SK-MEL-5 (cell line): ENCODE measurements at regions not wholly inside any gene's neighbourhood (a gene's known extent, or its start where the extent isn't known, plus 50 kb on each side); places are given as distances from the start of the nearest gene placed in this dataset.

Experiments used
- DNase-seq: peaks from one replicate; pipeline ENCODE4 v3.0.0-alpha.2; 2016; ENCODE audit warnings: low read depth, low spot score
- in situ Hi-C: cut with HindIII; loops from 2 replicates; pipeline ENCODE4 v1.10.0; 2016; ENCODE audit warnings: low sequenced_read_pairs, high pct_unique_total_duplicates, low pct_unique_long_range_greater_than_20kb

GRCh38 chr11:20258376-20258895 is 98.2 kb upstream of the DBX1 start:
- no peak for DNase-seq
- in situ Hi-C loops: no loop called here

GRCh38 chr11:20256925-20257324 is 96.7 kb upstream of the DBX1 start:
- DNase-seq: no peak
- in situ Hi-C loops: no loop called here

GRCh38 chr11:20253796-20254195 is 93.5 kb upstream of the DBX1 start:
- DNase-seq: no peak

GRCh38 chr11:20251496-20251895 is 91.2 kb upstream of the DBX1 start:
- DNase-seq: no peak
- in situ Hi-C loops: no loop called here

More at GRCh38 chr11:20253796-20254195, 93.5 kb upstream of the DBX1 start:
- in situ Hi-C loops: no loop called here

GRCh38 chr11:20250644-20251247 is 90.5 kb upstream of the DBX1 start:
- no peak for DNase-seq
- in situ Hi-C loops: no loop called here

DNA sequence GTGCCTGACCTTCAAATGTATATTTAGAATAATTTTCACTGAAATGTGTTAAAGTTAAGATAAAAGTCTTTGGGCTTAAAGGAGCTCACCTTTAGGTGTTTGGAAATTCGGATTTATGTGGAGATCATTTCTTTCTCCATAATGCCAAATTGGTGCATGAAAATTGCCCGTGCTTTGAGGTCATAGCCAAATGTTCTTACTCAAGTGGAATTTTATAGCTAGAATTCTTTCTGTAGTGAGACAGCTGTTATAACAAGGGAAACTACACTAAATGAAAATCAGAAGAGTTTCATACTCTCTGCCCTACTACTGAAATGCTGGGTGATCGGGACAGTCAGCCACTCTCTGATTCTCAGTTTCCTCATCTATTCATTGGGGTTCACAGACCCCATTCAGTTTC is 89.5 kb upstream of the DBX1 start:
- in situ Hi-C loops: no loop called here

DNA sequence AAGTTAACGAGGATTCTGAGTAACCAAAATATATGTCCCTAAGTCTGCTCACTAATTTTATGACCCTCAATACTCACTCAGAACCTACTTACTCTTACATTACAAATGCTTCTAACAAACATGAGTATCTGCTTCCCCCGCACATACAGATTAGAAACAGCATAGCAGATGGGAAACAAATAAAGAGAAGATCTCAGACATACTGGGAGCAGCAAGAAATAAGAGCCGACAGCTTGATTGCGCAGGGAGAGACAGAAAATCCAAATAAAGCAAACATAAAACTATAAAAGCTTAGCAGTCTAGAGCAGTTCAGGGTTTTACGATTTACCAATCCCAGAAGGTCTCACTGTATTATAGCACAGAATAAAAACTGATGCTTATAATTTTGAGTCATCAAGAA is 89.1 kb upstream of the DBX1 start:
- DNase-seq: no peak
- in situ Hi-C loops: no loop called here

More for the DNA sequence above, 89.5 kb upstream of the DBX1 start:
- DNase-seq: no peak

GRCh38 chr11:20248871-20249270 is 88.6 kb upstream of the DBX1 start:
- in situ Hi-C loops: no loop called here
- no peak for DNase-seq

GRCh38 chr11:20248121-20248772 is 88.0 kb upstream of the DBX1 start:
- DNase-seq: no peak
- in situ Hi-C loops: no loop called here

GRCh38 chr11:20247591-20248007 is 87.3 kb upstream of the DBX1 start:
- no peak for DNase-seq
- in situ Hi-C loops: no loop called here

GRCh38 chr11:20243974-20244373 is 83.7 kb upstream of the DBX1 start:
- in situ Hi-C loops: no loop called here
- DNase-seq: peak; percentile 23

- DNase-seq: no peak
- in situ Hi-C loops: no loop called here
Measured at GRCh38 chr11:20238712-20239111, 78.4 kb upstream of the DBX1 start.

- in situ Hi-C loops: no loop called here
- no peak for DNase-seq
Measured at GRCh38 chr11:20235164-20235563, 74.9 kb upstream of the DBX1 start.

- in situ Hi-C loops: no loop called here
- no peak for DNase-seq
Measured at GRCh38 chr11:20227631-20228030, 67.4 kb upstream of the DBX1 start.

DNA sequence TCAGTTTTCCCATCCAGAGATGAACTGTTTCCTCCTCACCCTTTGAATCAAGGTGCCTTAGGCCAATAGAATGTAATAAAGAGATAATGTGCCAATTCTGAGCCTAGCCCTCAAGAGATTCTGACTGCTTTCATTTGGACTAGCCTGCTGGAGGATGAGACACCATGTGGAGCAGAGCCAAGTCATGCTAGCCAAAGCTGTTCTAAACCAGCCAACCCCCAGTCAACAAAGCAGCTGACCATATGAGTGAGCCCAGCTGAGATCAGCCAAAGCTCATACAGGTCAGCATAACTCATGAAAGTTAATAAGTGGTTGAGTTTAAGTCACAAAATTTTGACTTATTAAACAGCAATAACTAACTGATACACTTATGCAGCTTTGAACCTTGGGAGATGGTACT is 66.7 kb upstream of the DBX1 start:
- no peak for DNase-seq
- in situ Hi-C loops: no loop called here

GRCh38 chr11:20221566-20221965 is 61.3 kb upstream of the DBX1 start:
- in situ Hi-C loops: no loop called here

DNA sequence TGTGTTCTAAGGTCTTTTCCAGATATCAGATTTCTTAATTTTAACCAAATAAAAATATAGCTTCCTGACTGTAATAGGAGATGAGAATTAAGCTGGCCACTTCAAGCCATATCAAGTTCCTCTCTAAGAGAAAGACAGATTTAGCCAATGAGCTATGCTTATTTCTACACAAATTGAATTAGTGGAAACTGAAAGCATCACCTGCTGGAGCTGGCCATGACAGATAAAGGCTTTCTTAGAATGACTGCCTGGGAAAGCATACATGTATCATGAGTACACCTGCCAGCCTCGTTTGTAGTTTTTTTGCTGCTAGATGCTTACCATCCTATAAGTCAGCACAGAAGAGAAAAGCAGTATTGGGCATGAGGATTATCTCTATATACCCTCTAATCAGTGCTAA is 53.5 kb upstream of the DBX1 start:
- in situ Hi-C loops: no loop called here

More at GRCh38 chr11:20221566-20221965, 61.3 kb upstream of the DBX1 start:
- DNase-seq: no peak

DNA sequence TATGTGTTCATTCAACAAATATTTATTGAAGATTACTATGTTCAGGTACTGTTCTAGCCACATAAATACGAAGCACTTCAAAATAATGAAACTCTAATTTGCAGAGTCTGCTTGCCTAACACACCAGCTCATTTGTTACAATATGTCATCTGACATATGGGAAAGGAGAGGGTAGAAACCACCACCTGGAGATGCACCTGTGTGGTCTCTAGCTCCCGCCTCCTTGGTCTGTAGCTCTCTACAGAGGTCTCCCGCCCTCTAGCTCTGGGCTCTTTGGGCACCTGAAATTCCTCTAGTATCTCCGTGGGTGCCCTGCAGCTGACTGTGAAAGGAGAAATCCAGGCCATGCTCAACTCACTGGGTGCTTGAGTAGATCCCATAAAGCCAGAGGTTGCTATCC is 51.4 kb upstream of the DBX1 start:
- in situ Hi-C loops: no loop called here
- DNase-seq: no peak

More for the DNA sequence above, 53.5 kb upstream of the DBX1 start:
- no peak for DNase-seq
